Hematopoietic multipotent progenitor cell treated with erythropoietin and hydrocortisone succinate and interleukin-3 and kit ligand, for 4 days (in vitro differentiated cells): ENCODE measurements at regions not wholly inside any gene's neighbourhood (a gene's known extent, or its start where the extent isn't known, plus 50 kb on each side); places are given as distances from the start of the nearest gene placed in this dataset.
A peak's percentile ranks its signal among the peaks of the same experiment; 100 is the strongest.
"Not testable (repeated sequence)": the region's sequence is repeated elsewhere in the genome, so short reads cannot be mapped to it uniquely, and the experiment has no call there.

Source experiments
- DNase-seq: peaks from one replicate; pipeline ENCODE4 v3.0.0-alpha.2; 2015

DNA sequence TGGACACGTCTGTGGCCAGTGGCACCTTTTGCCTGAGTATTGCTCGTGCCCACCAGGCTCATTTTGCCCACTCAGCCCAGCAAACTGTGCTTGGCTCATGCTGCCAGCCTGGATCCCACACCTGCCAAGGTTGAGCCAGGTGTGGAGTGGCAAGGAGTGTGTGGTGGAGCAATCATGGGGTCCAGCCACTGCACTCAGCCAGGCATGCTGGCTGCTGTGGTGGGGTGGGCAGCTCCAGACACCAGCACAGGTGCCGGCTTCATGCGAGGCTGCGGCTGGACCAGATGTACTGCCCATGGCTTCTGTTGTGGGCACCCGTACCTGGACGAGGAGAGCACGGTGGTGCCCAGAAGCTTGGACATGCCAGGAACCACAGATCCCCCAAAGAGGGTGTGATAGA, 364.1 kb downstream of the TMEM38B start:
- DNase-seq: no peak

DNA sequence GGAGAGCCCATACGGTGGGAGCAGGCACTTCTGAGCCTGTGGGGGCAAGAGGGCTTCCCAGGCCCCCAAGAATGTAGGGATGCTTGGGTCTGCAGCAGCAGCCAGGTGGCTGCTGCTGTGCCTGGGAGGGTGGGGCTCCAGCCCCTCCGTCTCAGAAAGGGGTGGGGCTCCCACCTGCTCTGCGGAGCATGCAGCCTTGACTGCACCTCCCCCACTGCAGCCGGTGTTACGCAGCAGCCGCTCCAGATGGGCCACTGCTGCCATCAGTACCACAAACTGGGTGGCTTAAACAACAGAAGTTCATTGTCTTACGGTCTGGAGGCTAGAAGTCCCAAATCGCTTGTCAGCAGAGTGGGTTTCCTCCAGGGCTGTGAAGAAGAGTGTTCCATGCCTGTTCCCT, 365.5 kb downstream of the TMEM38B start:
- DNase-seq: no peak

DNA sequence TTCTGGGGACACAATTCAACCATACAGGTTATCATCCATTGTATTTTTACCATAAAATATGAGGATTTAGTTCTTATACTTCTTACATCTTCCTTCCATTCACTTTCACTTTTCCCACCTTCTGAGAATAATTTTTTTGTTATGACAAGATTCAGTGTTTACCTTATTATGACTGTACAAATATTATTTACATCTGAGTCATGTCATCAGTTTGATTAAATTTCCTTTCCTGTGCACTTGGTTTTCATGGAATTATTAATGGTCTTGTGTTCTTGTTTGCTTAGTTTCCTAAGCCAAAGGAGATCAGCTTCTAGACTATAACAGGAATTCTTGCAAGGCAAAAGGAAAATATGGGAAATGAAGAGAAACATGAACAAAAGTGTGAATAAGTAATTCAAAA, 366.5 kb downstream of the TMEM38B start:
- no peak for DNase-seq

DNA sequence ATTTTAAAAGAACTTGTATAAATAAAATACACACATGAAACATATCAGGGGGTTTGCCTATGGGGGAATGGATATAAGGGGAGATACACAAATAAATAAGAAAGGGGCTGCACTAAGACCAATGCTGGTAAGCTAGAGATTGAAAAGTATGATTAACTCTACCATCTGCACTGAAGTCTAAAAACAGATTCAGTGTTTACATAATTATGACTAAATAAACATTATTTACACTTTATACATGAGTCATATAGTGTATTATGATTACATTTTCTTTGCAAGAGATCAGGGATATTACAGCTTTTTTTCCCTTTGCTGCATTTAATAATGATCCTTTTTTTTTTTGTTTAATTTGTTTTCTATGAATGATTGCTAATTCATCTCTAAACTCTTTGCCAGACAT, 367.9 kb downstream of the TMEM38B start:
- DNase-seq: no peak

DNA sequence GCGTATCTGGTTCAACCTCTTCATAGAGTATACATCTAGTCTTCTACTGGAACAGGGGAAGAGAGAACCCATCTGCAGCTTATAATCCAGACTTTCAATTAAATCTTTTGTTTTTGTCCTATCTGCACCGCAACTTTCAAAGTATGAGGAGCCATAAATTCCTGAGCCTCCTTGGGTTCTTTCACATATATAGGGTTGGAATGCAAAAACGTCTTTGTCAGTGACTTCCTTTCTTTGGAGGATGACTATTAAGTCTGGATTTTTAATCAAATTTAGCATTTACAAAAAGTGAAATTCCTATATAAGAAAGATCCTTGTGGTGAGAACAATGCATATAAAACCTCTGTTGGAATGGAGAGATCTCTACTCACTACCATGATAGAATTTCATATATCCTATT, 370.8 kb downstream of the TMEM38B start:
- no peak for DNase-seq

DNA sequence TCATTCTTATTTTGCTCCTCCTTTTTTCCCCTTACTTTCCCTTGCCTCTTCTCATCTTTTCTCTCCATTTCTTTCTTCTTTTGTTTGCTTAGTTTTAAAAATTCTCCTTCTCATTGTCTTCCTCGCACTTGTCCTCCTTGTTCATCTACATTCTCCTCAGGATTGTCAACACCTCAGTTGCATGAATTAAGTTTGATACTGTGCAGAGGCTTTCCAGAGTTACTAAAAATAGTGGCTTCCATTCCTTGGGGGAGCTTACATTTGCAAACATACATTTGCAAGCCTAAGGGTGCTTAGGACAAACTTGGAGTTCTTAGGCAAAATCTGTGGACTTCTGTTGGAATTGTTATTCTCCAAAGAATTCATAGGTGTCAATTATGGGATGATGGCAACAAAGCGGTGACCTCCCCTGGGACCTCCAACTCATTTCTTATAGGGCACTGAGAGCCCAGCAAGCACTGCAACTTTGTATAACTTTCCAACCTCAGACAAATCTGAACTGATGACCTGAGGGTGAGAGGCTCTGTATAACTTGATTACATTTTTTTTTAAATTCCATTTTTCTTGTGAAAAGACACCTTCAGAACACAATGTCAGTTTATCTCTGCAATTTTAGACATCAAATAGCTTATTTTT, 371.4 kb downstream of the TMEM38B start:
- no peak for DNase-seq

DNA sequence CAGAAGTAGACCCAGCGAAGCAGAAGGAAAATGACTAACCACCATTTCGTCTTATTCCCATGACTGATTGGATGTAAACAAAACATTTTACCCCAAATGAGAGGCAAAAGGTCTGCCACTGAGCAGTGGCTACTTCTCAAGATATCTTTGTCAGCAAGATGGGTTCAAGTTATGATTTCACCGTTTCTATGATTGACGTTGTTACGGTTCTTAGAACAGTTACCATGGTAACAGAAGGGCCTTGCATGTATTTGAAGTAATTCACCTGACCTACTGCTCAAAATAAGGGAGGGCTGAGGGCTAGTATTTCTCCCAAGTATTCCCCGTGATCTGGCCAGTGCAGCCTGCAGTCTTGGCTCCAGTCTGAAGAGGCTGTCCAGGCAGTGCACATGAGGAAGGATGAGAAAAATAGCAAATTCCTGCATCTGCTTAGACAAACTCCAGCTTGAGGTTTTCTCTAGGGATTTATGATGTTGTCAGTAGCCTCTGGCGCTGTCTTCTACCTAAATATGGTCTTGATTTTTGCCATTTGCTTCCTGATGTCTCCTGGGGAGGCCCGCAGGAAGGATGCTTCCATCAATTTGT, 372.7 kb downstream of the TMEM38B start:
- no peak for DNase-seq

DNA sequence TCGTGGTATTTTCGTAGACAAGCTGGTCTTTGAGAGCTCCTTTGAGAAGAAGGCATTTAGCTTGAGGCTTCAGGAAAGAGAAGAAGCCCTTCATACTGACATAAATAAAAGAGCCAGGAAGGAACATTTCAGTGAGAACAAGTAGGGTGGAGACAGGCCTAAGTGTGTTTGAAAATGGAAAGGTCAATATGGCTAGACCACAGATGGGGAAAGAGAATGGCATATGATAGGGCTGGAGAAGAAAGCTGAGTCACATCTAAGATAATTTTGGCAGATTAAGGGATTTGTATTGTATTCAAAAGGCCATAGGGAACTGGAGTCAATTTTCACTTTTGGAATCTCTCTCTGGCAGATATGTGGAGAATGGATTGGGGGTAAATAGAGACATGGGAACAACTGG, 374.9 kb downstream of the TMEM38B start:
- no peak for DNase-seq

DNA sequence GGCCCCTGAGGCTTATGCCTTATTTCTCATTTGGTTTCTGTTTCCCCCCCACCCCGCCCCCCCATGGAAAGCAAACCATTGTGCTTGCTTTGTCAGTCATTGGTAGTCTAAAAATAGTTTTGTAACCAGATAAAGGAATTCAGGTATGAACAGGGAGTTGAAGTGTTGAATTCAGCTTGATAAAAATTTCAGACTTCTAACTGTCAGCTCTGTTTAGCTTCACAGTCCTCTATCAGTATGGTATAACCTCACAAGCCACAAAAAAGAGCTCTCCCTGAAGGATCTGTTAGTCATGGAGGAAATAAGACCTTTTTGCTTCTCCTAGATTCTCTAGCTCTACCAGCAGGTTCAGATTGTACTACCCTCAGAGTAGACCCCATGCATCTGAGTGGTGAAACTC, 378.1 kb downstream of the TMEM38B start:
- DNase-seq: peak; percentile 5

DNA sequence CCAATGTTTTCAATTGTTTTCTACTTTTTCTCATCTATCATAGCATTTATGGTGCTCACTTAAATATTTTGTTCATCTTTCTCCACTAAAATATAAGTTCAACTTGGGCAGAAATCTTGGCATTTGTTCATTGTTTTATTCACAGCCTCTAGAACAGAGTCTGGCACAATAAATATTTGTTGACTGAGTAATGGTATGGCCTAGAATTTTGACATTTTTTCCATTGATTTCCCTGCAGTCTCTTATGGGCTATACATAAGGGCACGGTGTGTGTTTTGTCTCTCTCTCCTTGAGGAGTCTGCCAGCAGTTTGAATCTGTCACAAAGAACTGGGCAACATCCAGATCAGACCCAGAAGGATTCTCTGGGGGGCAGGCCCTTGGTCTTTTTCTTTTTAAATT, 379.7 kb downstream of the TMEM38B start:
- no peak for DNase-seq

DNA sequence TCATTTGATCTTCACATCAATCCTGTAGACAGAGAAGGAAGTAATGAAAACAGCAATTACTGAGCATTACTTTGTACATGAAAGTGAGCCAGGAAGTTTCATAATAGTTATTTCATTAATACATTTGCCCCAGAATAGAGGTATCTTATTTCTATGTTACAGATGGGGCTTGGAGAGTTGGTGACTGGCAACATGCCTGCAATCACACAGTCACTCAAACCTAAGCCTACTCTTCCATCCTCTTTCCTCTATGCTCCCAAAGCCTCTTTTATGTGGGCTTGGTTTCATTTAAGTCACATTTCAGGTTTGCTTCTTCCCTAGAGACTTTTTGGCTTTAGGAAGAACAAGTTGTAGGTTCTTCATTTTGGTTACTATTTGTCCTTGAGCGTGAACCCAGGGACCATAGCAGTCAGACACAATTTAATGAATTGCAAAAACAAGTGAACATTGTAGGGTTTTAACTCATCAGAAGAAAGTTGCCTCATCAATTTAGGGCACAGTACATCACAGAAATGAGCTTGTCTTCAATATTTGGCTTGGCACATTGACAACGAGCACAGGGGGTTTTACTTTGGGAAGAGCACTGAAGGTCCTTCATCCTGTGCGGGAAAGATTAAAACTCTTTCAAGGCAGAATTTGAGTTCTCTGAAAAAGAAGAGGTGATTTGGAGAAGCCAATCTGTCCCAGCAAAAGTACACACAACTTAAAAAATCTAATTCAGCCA, 381.1 kb downstream of the TMEM38B start:
- no peak for DNase-seq

DNA sequence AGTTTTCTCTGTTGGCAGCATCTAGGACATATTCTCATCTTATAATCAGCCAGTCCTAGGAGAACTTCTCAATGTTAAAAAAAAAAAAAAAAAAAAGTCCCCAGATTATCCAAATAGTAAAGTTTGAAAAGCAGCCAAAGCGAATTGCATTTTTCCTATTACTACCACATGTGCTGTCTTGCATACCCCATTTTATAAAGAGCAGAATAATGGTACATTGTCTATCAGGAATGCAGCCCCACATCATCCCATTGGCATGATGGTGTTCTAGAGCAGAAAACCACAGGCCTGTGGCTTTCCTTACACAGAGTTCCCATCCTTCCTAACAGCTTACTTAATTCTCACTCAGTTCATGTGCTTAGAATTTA, 381.6 kb downstream of the TMEM38B start:
- no peak for DNase-seq

DNA sequence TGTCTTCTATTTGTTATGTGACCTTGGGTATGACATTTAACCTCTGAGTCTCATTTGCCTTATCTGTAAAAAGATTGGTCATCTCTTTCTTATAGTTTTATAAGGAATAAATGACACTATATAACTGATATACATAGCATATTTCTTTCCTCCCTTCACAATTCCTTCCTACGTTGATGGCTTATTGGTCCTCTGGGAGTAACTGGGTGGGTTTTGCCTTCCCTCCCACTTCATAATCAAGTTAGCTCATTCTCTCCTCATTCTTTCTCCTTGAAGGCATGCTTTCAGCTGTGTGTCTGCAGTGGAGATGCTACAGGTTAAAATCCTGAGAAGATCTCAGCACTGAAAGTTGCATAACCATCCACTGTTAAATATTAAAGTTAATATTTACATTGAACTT, 382.4 kb downstream of the TMEM38B start:
- no peak for DNase-seq

DNA sequence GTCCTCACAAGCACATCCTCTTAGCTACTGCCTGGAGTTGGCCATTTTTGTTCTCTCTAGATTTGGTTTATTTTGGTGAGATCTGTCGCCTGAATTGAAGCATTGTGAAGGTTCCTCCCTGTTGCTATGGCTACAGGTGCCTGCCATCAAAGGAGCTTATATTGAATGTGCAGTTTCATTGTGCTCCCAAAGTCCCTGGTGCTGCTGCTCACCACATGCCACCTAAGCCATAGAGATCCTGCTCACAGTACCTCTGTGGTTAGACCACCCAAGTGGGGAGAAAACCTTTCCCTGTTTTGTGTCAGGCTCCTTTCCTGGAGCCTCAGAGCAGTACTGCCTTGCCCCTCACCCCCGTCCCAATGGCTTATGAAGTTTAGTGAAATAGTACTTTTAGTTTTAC, 383.4 kb downstream of the TMEM38B start:
- no peak for DNase-seq

DNA sequence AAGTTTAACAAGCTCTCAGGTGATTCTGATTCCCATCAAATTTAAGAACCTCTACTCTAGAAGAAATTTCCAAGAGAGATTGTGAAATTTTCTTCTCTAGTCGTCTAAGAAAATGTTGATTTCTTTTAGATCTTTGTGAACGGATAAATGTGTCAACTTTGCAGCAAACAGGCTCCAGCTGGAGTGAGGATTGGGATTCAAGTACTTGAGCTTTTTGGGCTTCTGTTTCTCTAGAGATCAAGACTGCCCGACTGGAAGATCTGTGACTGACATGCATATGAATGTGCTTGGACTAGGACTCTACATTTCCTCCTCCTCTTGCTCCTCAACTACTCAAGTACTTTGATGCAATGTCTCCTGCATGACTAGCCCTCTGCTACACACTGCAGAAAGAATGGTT, 388.3 kb downstream of the TMEM38B start:
- DNase-seq: no peak

DNA sequence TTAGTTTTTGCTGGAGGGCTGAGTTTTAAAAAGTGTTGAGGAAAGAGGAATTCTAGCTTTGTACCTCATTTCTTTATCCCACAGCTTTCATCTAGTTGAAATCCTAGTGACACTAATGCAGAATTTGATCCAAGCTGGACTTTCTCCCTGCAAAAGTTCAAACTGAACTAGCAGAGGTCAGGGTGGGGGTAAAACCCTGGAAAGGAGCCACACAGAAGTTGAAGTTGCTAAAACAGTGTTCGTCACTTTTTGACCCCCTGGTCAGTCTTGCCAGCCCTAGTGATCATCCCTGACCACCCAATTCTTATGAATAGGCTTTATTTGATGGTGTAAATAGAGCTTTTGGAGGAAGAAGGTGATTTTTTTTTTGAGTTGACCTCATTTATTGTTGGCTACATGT, 390.4 kb downstream of the TMEM38B start:
- no peak for DNase-seq

DNA sequence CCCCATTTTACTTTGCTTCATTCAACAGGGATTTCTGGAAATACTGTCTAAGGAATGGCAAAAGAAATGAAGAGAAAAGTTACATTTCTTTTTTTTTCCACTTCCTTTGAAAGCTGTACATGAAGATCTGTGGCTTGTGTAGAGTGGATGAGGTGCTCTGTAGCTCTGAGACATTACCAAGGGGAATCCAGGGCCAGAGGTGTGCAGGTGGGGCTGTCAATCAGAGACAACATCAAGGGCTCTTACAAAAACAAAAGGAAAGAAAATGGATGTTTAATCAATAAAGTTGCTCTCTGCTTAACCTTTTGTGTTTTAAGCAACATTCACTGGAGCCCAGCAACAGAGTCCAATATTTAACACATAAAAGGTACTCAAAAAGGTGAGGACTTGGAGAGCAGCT, 391.1 kb downstream of the TMEM38B start:
- no peak for DNase-seq

DNA sequence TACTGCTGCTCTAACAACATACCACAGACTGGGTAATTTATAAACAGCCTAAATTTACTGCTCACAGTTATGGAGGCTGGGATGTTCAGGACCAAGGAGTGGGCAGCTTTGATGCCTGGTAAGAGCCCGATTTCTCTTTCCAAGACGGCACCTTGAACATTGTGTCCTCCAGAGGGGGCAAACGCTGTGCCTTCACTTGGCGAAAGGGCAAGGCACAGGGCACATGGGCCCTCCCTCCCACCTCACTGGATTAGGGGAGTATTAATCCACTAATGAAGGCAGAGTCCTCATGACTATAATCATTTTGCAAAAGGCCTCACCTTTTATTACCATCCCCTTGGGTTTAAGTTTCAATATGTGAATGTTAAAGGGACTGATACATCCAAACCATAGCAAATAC, 397.7 kb downstream of the TMEM38B start:
- DNase-seq: no peak

DNA sequence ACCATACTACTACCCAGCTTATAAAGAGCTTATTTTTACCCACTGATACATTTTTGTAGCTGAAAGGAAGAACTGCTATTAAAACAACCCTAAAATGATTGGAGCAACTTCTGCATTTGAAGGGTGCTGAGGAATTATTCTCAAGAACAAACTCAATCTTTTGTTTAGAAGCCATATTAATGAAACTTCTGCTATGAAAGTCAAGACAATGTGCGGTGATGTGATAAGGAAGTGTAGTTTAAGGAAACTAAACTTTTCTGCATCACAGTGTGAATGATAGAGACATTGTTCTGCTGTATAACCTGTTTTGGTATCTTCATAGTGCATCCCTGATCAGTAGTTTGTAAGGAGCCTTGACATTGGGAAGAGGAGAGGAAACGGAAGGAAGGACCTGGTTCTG, 408.5 kb downstream of the TMEM38B start:
- DNase-seq: peak; percentile 75

DNA sequence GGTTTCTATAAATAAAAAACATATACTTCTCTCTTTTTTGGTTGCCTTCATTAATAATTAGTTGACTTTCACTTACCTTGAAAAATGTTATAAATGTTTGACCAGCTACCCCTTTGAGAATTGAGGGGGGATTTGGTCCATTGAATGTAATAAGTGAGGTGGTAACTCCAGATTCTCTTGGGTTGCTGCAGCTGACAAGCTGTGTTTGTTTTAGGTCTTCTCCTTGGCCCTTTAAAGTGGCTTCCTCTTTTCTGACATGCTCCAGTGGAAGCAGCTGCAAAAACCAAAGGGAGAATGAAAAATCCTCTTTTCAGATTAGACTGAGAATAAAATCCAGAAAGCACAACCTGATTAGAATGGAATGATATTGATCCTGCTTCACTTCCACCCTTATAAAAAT, 410.5 kb downstream of the TMEM38B start:
- peak; percentile 34 for DNase-seq

DNA sequence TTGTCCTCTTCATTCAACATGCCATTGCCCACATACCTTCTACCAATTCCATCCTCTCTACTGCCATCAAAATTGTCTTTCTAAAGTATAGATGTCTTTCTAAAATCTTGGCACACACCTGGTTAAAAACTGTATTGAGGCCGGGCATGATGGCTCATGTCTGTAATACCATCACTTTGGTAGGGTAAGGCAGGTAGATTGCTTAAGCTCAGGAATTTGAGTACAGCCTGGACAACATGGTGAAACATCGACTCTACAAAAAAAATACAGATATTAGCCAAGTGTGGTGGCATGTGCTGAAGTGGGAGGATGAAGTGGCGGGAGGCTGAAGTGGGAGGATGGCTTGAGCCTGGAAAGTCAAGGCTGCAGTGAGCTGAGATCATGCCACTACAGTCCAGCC, 412.1 kb downstream of the TMEM38B start:
- no peak for DNase-seq

DNA sequence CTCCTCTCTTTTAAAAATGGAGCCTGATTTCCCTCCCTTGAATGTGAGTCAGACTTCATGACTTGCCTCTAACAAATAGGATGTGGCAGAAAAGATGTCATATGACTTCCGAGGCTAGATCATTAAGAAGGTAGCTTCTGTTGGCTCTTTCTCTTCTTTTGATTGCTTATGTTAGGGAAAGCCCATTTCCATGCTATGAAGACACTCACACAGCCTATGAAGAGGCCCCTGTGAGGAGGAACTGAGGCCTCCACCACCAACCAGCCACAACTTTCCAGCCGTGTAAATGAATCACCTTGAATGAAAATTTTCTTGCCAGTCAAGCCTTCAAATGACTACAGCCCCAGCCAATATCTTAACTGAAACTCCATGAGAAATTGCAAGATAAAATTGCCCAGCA, 413.4 kb downstream of the TMEM38B start:
- no peak for DNase-seq

DNA sequence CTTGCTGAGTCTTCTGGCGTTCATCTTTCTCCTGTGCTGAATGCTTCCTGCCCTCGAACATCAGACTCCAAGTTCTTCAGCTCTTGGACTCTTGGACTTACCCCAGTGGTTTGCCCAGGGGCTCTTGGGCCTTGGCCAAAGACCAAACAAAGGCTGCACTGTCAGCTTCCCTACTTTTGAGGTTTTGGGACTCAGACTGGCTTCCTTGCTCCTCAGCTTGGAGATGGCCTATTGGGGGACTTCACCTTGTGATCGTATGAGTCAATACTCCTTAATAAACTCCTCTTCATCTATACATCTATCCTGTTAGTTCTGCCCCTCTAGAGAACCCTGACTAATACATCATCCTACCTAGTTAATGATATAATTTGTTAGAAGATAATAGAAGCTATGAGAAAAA, 415.4 kb downstream of the TMEM38B start:
- DNase-seq: not testable (repeated sequence)

DNA sequence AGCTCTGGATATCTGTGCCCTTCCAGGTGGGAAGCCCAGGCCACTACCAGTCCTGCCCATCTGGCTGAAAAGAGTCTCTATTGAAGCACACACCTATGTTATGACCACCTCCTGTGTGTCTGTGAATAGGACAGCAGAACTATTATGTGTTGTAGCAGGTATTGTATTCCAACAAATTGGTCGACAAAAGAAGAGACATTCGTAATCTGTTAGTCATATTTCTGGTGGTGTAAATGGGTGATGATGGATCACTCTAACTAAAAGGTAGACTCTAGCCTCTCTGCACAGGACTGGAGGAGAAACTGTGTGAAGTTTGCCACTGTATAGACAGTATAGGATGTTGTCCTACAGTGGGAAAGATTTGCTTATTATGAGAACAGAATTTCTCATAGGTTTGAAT, 416.1 kb downstream of the TMEM38B start:
- DNase-seq: no peak
